ENCODE measurements at regions not wholly inside any gene's neighbourhood (a gene's known extent, or its start where the extent isn't known, plus 50 kb on each side); places are given as distances from the start of the nearest gene placed in this dataset.

GRCh38 chr10:43763846-43764245, 115.2 kb upstream of the ZNF32 start:
- H3K4me3 Mint-ChIP-seq, result no peak overlapping the region
- ChIA-PET POLR2A (no interaction called here), CTCF (no interaction called here)
- peaks cover 18% of the 10 kb centered on the region for H3K9me3 Mint-ChIP-seq
- ATAC-seq (ENCODE audit: low read depth) (no peak), DNase-seq (no peak)
- no peaks in the 10 kb centered on the region for H3K4me1 Mint-ChIP-seq
- H3K27ac Mint-ChIP-seq, result no peak overlapping the region
- peaks cover 2% of the 10 kb centered on the region for H3K27me3 Mint-ChIP-seq
- H3K36me3 Mint-ChIP-seq (ENCODE audit: low read depth), result no peaks in the 10 kb centered on the region
- TF ChIP-seq, protein P1, sequence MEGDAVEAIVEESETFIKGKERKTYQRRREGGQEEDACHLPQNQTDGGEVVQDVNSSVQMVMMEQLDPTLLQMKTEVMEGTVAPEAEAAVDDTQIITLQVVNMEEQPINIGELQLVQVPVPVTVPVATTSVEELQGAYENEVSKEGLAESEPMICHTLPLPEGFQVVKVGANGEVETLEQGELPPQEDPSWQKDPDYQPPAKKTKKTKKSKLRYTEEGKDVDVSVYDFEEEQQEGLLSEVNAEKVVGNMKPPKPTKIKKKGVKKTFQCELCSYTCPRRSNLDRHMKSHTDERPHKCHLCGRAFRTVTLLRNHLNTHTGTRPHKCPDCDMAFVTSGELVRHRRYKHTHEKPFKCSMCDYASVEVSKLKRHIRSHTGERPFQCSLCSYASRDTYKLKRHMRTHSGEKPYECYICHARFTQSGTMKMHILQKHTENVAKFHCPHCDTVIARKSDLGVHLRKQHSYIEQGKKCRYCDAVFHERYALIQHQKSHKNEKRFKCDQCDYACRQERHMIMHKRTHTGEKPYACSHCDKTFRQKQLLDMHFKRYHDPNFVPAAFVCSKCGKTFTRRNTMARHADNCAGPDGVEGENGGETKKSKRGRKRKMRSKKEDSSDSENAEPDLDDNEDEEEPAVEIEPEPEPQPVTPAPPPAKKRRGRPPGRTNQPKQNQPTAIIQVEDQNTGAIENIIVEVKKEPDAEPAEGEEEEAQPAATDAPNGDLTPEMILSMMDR (IDR thresholded peaks at IDR 0.05), result no peak
- intact Hi-C loops (cut with micrococcal nuclease), result no loop called here

DNA sequence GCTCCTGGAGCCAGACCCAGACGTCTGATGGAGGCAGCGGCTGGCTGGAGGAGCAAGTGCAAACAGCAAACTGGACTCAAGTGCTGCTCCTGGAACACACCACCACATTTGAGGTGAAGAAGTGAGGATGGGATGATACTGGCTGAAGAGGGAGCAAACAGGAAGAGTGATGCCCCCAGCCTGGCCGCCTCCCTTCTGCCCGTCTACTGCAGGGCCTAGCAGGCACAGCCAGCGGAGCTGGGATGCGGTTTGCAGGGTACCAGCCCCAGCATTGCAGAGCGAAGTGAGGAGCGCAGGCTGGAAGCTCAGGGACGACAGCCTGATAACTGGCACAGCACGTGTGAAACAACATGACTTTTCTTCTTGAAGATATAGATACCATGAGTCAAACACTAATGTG, 111.8 kb upstream of the ZNF32 start:
- no peaks in the 10 kb centered on the region for H3K9me3 Mint-ChIP-seq
- ATAC-seq (ENCODE audit: low read depth) (no peak), DNase-seq (no peak)
- intact Hi-C loops (cut with micrococcal nuclease), result no loop called here
- POLR2A ChIA-PET, result no interaction called here
- CTCF ChIA-PET, result no interaction called here
- H3K36me3 Mint-ChIP-seq (ENCODE audit: low read depth), result no peaks in the 10 kb centered on the region
- TF ChIP-seq, protein P1 (IDR thresholded peaks at IDR 0.05), result no peak
- no peaks in the 10 kb centered on the region for H3K4me1 Mint-ChIP-seq
- peaks cover 2% of the 10 kb centered on the region for H3K27me3 Mint-ChIP-seq
- no peak overlapping the region for H3K27ac Mint-ChIP-seq
- H3K4me3 Mint-ChIP-seq, result no peak overlapping the region

- DNase-seq (no peak), ATAC-seq (ENCODE audit: low read depth) (no peak)
- TF ChIP-seq, protein P1 (IDR thresholded peaks at IDR 0.05), result no peak
- H3K36me3 Mint-ChIP-seq (ENCODE audit: low read depth), result no peaks in the 10 kb centered on the region
- H3K4me3 Mint-ChIP-seq, result no peak overlapping the region
- H3K4me1 Mint-ChIP-seq, result no peaks in the 10 kb centered on the region
- CTCF ChIA-PET, result interaction anchor here (0.6 kb wide), 1 partner anchor 646 kb away, joined by 3 read pairs; no protein-coding TSS in a partner anchor
- H3K9me3 Mint-ChIP-seq, result no peaks in the 10 kb centered on the region
- H3K27ac Mint-ChIP-seq, result no peak overlapping the region
- H3K27me3 Mint-ChIP-seq, result peaks cover 2% of the 10 kb centered on the region
- intact Hi-C loops (cut with micrococcal nuclease), result no loop called here
- POLR2A ChIA-PET, result no interaction called here
These were observed 110.5 kb upstream of the ZNF32 start for GRCh38 chr10:43759216-43759615.

- Mint-ChIP-seq H3K4me3 (no peak overlapping the region), H3K4me1 (no peaks in the 10 kb centered on the region), H3K9me3 (no peaks in the 10 kb centered on the region), H3K27me3 (no peaks in the 10 kb centered on the region), H3K27ac (no peak overlapping the region), H3K36me3 (ENCODE audit: low read depth) (no peaks in the 10 kb centered on the region)
- intact Hi-C loops (cut with micrococcal nuclease), result no loop called here
- POLR2A ChIA-PET, result no interaction called here
- TF ChIP-seq, protein P1 (IDR thresholded peaks at IDR 0.05), result no peak
- ATAC-seq (ENCODE audit: low read depth) (no peak), DNase-seq (no peak)
- CTCF ChIA-PET, result no interaction called here
These were observed 107.7 kb upstream of the ZNF32 start for GRCh38 chr10:43756341-43756740.

GRCh38 chr10:43754569-43755260, 106.0 kb upstream of the ZNF32 start:
- no peaks in the 10 kb centered on the region for H3K36me3 Mint-ChIP-seq (ENCODE audit: low read depth)
- intact Hi-C loops (cut with micrococcal nuclease), result no loop called here
- ChIA-PET POLR2A (no interaction called here), CTCF (no interaction called here)
- H3K27ac Mint-ChIP-seq, result no peak overlapping the region
- H3K4me1 Mint-ChIP-seq, result no peaks in the 10 kb centered on the region
- no peaks in the 10 kb centered on the region for H3K9me3 Mint-ChIP-seq
- H3K27me3 Mint-ChIP-seq, result no peaks in the 10 kb centered on the region
- no peak overlapping the region for H3K4me3 Mint-ChIP-seq
- TF ChIP-seq, protein P1 (IDR thresholded peaks at IDR 0.05), result no peak
- ATAC-seq (ENCODE audit: low read depth) (no peak), DNase-seq (no peak)
